GM23338 (cell line): ENCODE measurements at regions not wholly inside any gene's neighbourhood (a gene's known extent, or its start where the extent isn't known, plus 50 kb on each side); places are given as distances from the start of the nearest gene placed in this dataset.

Experiments used
- ATAC-seq: fragments of 200-7000 bp; cut with Tn5 transposase; 3 replicates; pipeline ENCODE4 v1.9.1; 2020
- DNase-seq: peaks from one replicate; pipeline ENCODE4 v3.0.0-alpha.2; 2015; ENCODE audit warnings: low spot score
- H2AFZ ChIP-seq: fragments of 200-600 bp; sonication (generic); 2 replicates; pipeline ENCODE4 v1.8.0; 2016; ENCODE audit warnings: antibody characterized with exemption, mild to moderate bottlenecking, moderate library complexity
- H3F3A ChIP-seq: fragments of 200-600 bp; sonication (generic); replicated peaks from 2 replicates; pipeline ENCODE4 v1.8.0; 2017; ENCODE audit warnings: antibody characterized with exemption, mixed run types, low read depth
- H3K27ac ChIP-seq: fragments of 200-600 bp; sonication (generic); 2 replicates; pipeline ENCODE4 v1.6.1; 2016; ENCODE audit warnings: low read depth
- H3K27me3 ChIP-seq: fragments of 200-600 bp; sonication (generic); 2 replicates; pipeline ENCODE4 v1.8.0; 2016; ENCODE audit warnings: mild to moderate bottlenecking, mixed run types, moderate library complexity; ENCODE audit not compliant: insufficient read depth
- H3K36me3 ChIP-seq: fragments of 200-600 bp; sonication (generic); 2 replicates; pipeline ENCODE4 v1.8.0; 2016; ENCODE audit warnings: mild to moderate bottlenecking; ENCODE audit not compliant: insufficient read depth
- H3K4me1 ChIP-seq: fragments of 200-600 bp; sonication (generic); 2 replicates; pipeline ENCODE4 v1.8.0; 2016; ENCODE audit warnings: mild to moderate bottlenecking, moderate library complexity; ENCODE audit not compliant: insufficient read depth
- H3K4me2 ChIP-seq: fragments of 200-600 bp; sonication (generic); 2 replicates; pipeline ENCODE4 v1.7.1; 2017; ENCODE audit warnings: mixed run types
- H3K4me3 ChIP-seq: fragments of 200-600 bp; sonication (generic); 2 replicates; pipeline ENCODE4 v1.6.1; 2016; ENCODE audit warnings: mixed run types
- H3K79me2 ChIP-seq: fragments of 200-600 bp; sonication (generic); replicated peaks from 2 replicates; pipeline ENCODE4 v1.8.0; 2017; ENCODE audit warnings: mild to moderate bottlenecking; ENCODE audit not compliant: insufficient read depth
- H3K9me2 ChIP-seq: fragments of 200-600 bp; sonication (generic); 2 replicates; pipeline ENCODE4 v1.8.0; 2017; ENCODE audit not compliant: insufficient read depth
- H4K20me1 ChIP-seq: fragments of 200-600 bp; sonication (generic); replicated peaks from 2 replicates; pipeline ENCODE4 v1.8.0; 2017; ENCODE audit warnings: mild to moderate bottlenecking; ENCODE audit not compliant: insufficient read depth
- H3K27ac Mint-ChIP-seq: 2 replicates; pipeline ENCODE4 v1.8.0; 2020; ENCODE audit warnings: inconsistent platforms, mild to moderate bottlenecking, moderate library complexity, mixed read lengths
- H3K27me3 Mint-ChIP-seq: 3 replicates; pipeline ENCODE4 v1.8.0; 2022; ENCODE audit warnings: low read depth, mild to moderate bottlenecking, moderate library complexity, mixed read lengths, inconsistent platforms; ENCODE audit not compliant: insufficient read depth, poor library complexity
- H3K36me3 Mint-ChIP-seq: 3 replicates; pipeline ENCODE4 v1.8.0; 2021; ENCODE audit warnings: low read depth, mild to moderate bottlenecking, inconsistent platforms, moderate library complexity, mixed read lengths
- H3K4me1 Mint-ChIP-seq: 3 replicates; pipeline ENCODE4 v1.8.0; 2020; ENCODE audit warnings: mild to moderate bottlenecking, inconsistent platforms, mixed read lengths
- H3K4me3 Mint-ChIP-seq: 3 replicates; pipeline ENCODE4 v1.8.0; 2021; ENCODE audit warnings: moderate library complexity, mild to moderate bottlenecking, inconsistent platforms, mixed read lengths
- H3K9me3 Mint-ChIP-seq: 3 replicates; pipeline ENCODE4 v1.8.0; 2020; ENCODE audit warnings: moderate library complexity, mild to moderate bottlenecking, inconsistent platforms, mixed read lengths
- CREB1 ChIP-seq: fragments of 250-450 bp; sonication (Bioruptor Pico); IDR thresholded peaks from 2 replicates; pipeline ENCODE4 v1.5.0; 2020; ENCODE audit warnings: low read depth, mild to moderate bottlenecking, moderate library complexity
- CTCF ChIP-seq, 2 experiments: fragments of 200-600 bp in 1 of 2; sonication (generic) in 1 of 2; conservative IDR thresholded peaks; 2 replicates each; pipeline versions ENCODE4 v1.5.1 to v1.6.1; 2016 to 2017; ENCODE audit warnings: antibody characterized with exemption in 2 of 2, low read depth in 2 of 2, mild to moderate bottlenecking in 2 of 2, moderate library complexity in 1 of 2
- ETS1 ChIP-seq: IDR thresholded peaks from 2 replicates; pipeline ENCODE4 v1.6.1; 2016; ENCODE audit warnings: antibody characterized with exemption
- EZH2phosphoT487 ChIP-seq: fragments of 200-600 bp; sonication (generic); IDR thresholded peaks from one replicate; pipeline ENCODE4 v1.8.1; 2018; ENCODE audit warnings: antibody characterized with exemption; ENCODE audit not compliant: unreplicated experiment
- JUNB ChIP-seq: IDR thresholded peaks from one replicate; pipeline ENCODE4 v1.6.1; 2016; ENCODE audit warnings: antibody characterized with exemption; ENCODE audit not compliant: unreplicated experiment
- NANOG ChIP-seq: IDR thresholded peaks from 2 replicates; pipeline ENCODE4 v1.6.1; 2016; ENCODE audit warnings: antibody characterized with exemption, borderline replicate concordance
- POLR2AphosphoS5 ChIP-seq: IDR thresholded peaks from 2 replicates; pipeline ENCODE4 v1.6.1; 2016; ENCODE audit warnings: antibody characterized with exemption, low read depth
- STAT1 ChIP-seq: IDR thresholded peaks from one replicate; pipeline ENCODE4 v1.6.1; 2016; ENCODE audit warnings: antibody characterized with exemption; ENCODE audit not compliant: unreplicated experiment
- ZNF331 ChIP-seq: fragments of 250-450 bp; sonication (Bioruptor Pico); IDR thresholded peaks from 2 replicates; pipeline ENCODE4 v1.5.0; 2020; ENCODE audit warnings: low read depth, mild to moderate bottlenecking, moderate library complexity
- ZNF462 ChIP-seq: fragments of 250-450 bp; sonication (Bioruptor Pico); IDR thresholded peaks from 2 replicates; pipeline ENCODE4 v1.5.0; 2020; ENCODE audit warnings: mild to moderate bottlenecking, moderate library complexity

GRCh38 chr9:82783045-82783444, 279.9 kb downstream of the RASEF start:
- H3K36me3 Mint-ChIP-seq, result peaks cover 5% of the 10 kb centered on the region; the same call in 2 of the 3 replicates
- no peaks in the 10 kb centered on the region for H3F3A ChIP-seq
- ATAC-seq, result no peak

More at GRCh38 chr9:82783045-82783444, 279.9 kb downstream of the RASEF start:
- Mint-ChIP-seq H3K4me3 (no peak overlapping the region), H3K4me1 (no peaks in the 10 kb centered on the region), H3K9me3 (peaks cover 12% of the 10 kb centered on the region), H3K27me3 (no peaks in the 10 kb centered on the region), H3K27ac (no peak overlapping the region)
- Histone ChIP-seq H3K36me3 (no peaks in the 10 kb centered on the region; the same call in none of the 2 replicates), H3K4me2 (no peak overlapping the region), H3K4me3 (no peak overlapping the region), H4K20me1 (no peaks in the 10 kb centered on the region), H3K79me2 (no peaks in the 10 kb centered on the region), H2AFZ (no peak overlapping the region), H3K27me3 (no peaks in the 10 kb centered on the region), H3K9me2 (peaks cover 22% of the 10 kb centered on the region; the same call in 1 of the 2 replicates), H3K4me1 (no peaks in the 10 kb centered on the region), H3K27ac (no peak overlapping the region)
- DNase-seq, result no peak
- TF ChIP-seq POLR2AphosphoS5, result no peak
- no peak for TF ChIP-seq ETS1
- TF ChIP-seq EZH2phosphoT487, result no peak
- no peak for TF ChIP-seq CTCF (conservative IDR thresholded peaks at IDR 0.05; ENCODE audit: low read depth in 2 of 2)
- TF ChIP-seq JUNB, result no peak
- TF ChIP-seq CREB1 (CRISPR knock-in tag), result no peak
- no peak for TF ChIP-seq NANOG
- TF ChIP-seq ZNF462, result no peak
- no peak for TF ChIP-seq ZNF331 (CRISPR knock-in tag)
- TF ChIP-seq STAT1, result no peak
